Lower lobe of right lung (tissue), 2 donors: ENCODE measurements at regions not wholly inside any gene's neighbourhood (a gene's known extent, or its start where the extent isn't known, plus 50 kb on each side); places are given as distances from the start of the nearest gene placed in this dataset.

Source experiments
- ATAC-seq, 2 donors: fragments of 200-7000 bp; cut with Tn5 transposase; one replicate each; pipeline ENCODE4 v1.9.1; 2020 to 2022; ENCODE audit warnings: mild to moderate bottlenecking in 2 of 2, moderate library complexity in 2 of 2
- DNase-seq: peaks from one replicate; pipeline ENCODE4 v3.0.0-alpha.2; 2020
- H3K27ac ChIP-seq: fragments of 200-600 bp; one replicate; pipeline ENCODE4 v1.8.0; 2022
- H3K27me3 ChIP-seq: fragments of 200-600 bp; one replicate; pipeline ENCODE4 v1.8.0; 2022; ENCODE audit warnings: low read depth
- H3K36me3 ChIP-seq: fragments of 200-600 bp; one replicate; pipeline ENCODE4 v1.8.0; 2022; ENCODE audit warnings: mild to moderate bottlenecking
- H3K4me1 ChIP-seq: fragments of 200-600 bp; one replicate; pipeline ENCODE4 v1.8.0; 2022
- H3K4me3 ChIP-seq: fragments of 200-600 bp; one replicate; pipeline ENCODE4 v1.8.0; 2022; ENCODE audit warnings: mild to moderate bottlenecking
- H3K9me3 ChIP-seq: fragments of 200-600 bp; one replicate; pipeline ENCODE4 v1.8.0; 2022
- CTCF ChIP-seq: fragments of 200-600 bp; IDR thresholded peaks from one replicate; pipeline ENCODE4 v1.8.0; 2022; ENCODE audit warnings: antibody characterized with exemption, mild to moderate bottlenecking
- intact Hi-C: fragments of 100-400 bp; cut with DNase I; formaldehyde crosslinking; loops from one replicate; pipeline ENCODE4 v1.11.0; 2022
- donor health status: DM: no; HTN: yes; CAD: no; lungs with severe emphysema.

GRCh38 chr12:93208011-93208410 lies 169.7 kb upstream of the NUDT4 start:
- DNase-seq, result no peak
- Histone ChIP-seq H3K4me1 (no peaks in the 10 kb centered on the region), H3K9me3 (no peaks in the 10 kb centered on the region), H3K4me3 (no peak overlapping the region), H3K27ac (no peak overlapping the region), H3K36me3 (no peaks in the 10 kb centered on the region), H3K27me3 (no peaks in the 10 kb centered on the region)
- intact Hi-C loops, result no loop called here
- TF ChIP-seq CTCF, result no peak
- ATAC-seq, result no peak

- no peak for DNase-seq
- TF ChIP-seq CTCF, result no peak
- intact Hi-C loops, result no loop called here
- no peaks in the 10 kb centered on the region for H3K4me1 ChIP-seq
- no peak for ATAC-seq
- no peak overlapping the region for H3K4me3 ChIP-seq
- H3K9me3 ChIP-seq, result no peaks in the 10 kb centered on the region
- H3K36me3 ChIP-seq, result no peaks in the 10 kb centered on the region
- no peak overlapping the region for H3K27ac ChIP-seq
- no peaks in the 10 kb centered on the region for H3K27me3 ChIP-seq
Observed at GRCh38 chr12:93214523-93215289, 163.0 kb upstream of the NUDT4 start.

GRCh38 chr12:93215290-93215678 lies 162.4 kb upstream of the NUDT4 start:
- Histone ChIP-seq H3K4me3 (no peak overlapping the region), H3K4me1 (no peaks in the 10 kb centered on the region), H3K27ac (no peak overlapping the region), H3K36me3 (no peaks in the 10 kb centered on the region), H3K9me3 (no peaks in the 10 kb centered on the region), H3K27me3 (no peaks in the 10 kb centered on the region)
- no peak for DNase-seq
- ATAC-seq, result no peak
- intact Hi-C loops, result no loop called here
- TF ChIP-seq CTCF, result no peak

GRCh38 chr12:93219947-93220346 lies 157.8 kb upstream of the NUDT4 start:
- no peak overlapping the region for H3K4me3 ChIP-seq
- intact Hi-C loops, result no loop called here
- no peak for ATAC-seq
- DNase-seq, result no peak
- H3K27me3 ChIP-seq, result no peaks in the 10 kb centered on the region
- H3K4me1 ChIP-seq, result no peaks in the 10 kb centered on the region
- no peaks in the 10 kb centered on the region for H3K36me3 ChIP-seq
- no peak overlapping the region for H3K27ac ChIP-seq
- no peak for TF ChIP-seq CTCF
- H3K9me3 ChIP-seq, result no peaks in the 10 kb centered on the region

GRCh38 chr12:93221841-93222240 lies 155.9 kb upstream of the NUDT4 start:
- Histone ChIP-seq H3K36me3 (no peaks in the 10 kb centered on the region), H3K9me3 (no peaks in the 10 kb centered on the region), H3K4me3 (no peak overlapping the region), H3K27me3 (no peaks in the 10 kb centered on the region), H3K27ac (no peak overlapping the region), H3K4me1 (no peaks in the 10 kb centered on the region)
- TF ChIP-seq CTCF, result no peak
- intact Hi-C loops, result no loop called here
- no peak for DNase-seq
- ATAC-seq, result no peak
